Sigmoid colon (tissue), 6 donors: ENCODE measurements at regions not wholly inside any gene's neighbourhood (a gene's known extent, or its start where the extent isn't known, plus 50 kb on each side); places are given as distances from the start of the nearest gene placed in this dataset.

Source experiments
- DNase-seq: peaks from one replicate; pipeline ENCODE4 v3.0.0-alpha.2; 2019
- H3K27ac ChIP-seq, 4 donors: fragments of 200-600 bp; sonication (generic); one replicate each; pipeline ENCODE4 v1.5.1; 2016 to 2019; ENCODE audit warnings: mild to moderate bottlenecking in 1 of 4
- H3K27me3 ChIP-seq, 3 donors: fragments of 200-600 bp; sonication (generic); one replicate each; pipeline ENCODE4 v1.5.1; 2019; ENCODE audit warnings: mild to moderate bottlenecking in 1 of 3
- H3K36me3 ChIP-seq, 4 donors: fragments of 200-600 bp; sonication (generic); one replicate each; pipeline ENCODE4 v1.5.1; 2016 to 2019
- H3K4me1 ChIP-seq, 4 donors: fragments of 200-600 bp; sonication (generic); one replicate each; pipeline ENCODE4 v1.5.1; 2017 to 2019
- H3K4me3 ChIP-seq, 4 donors: fragments of 200-600 bp; sonication (generic); one replicate each; pipeline ENCODE4 v1.5.1; 2017 to 2019; ENCODE audit warnings: mild to moderate bottlenecking in 2 of 4, moderate library complexity in 1 of 4
- H3K9me3 ChIP-seq, 4 donors: fragments of 200-600 bp in 3 of 4; sonication (generic) in 3 of 4; one replicate each; pipeline versions ENCODE4 v1.5.1 to v1.6.1; 2013 to 2019
- CTCF ChIP-seq, 4 experiments: fragments of 450-650 bp in 3 of 4; fragments of 200-600 bp in 1 of 4; IDR thresholded peaks; one replicate each; pipeline ENCODE4 v1.5.1; 2016 to 2019; ENCODE audit warnings: antibody characterized with exemption in 4 of 4, mild to moderate bottlenecking in 3 of 4, moderate library complexity in 2 of 4
- EP300 ChIP-seq, 4 donors: sonication (generic); formaldehyde crosslinking; IDR thresholded peaks; one replicate each; pipeline ENCODE4 v1.6.1; 2017; ENCODE audit warnings: antibody characterized with exemption in 4 of 4
- POLR2A ChIP-seq, 2 donors: fragments of 450-650 bp; IDR thresholded peaks; one replicate each; pipeline ENCODE4 v1.6.1; 2016; ENCODE audit warnings: antibody characterized with exemption in 2 of 2, mild to moderate bottlenecking in 2 of 2, moderate library complexity in 2 of 2
- POLR2AphosphoS5 ChIP-seq, 4 donors: sonication (generic); formaldehyde crosslinking; IDR thresholded peaks; one replicate each; pipeline ENCODE4 v1.6.1; 2017; ENCODE audit warnings: antibody characterized with exemption in 4 of 4
- WGBS, 2 donors: extraction: QIAGEN DNeasy Blood & Tissue Kit; methylation state at CpG; one replicate each; pipeline ENCODE4 v1.1.7; 2013; 5-methylcytosine and 5-hydroxymethylcytosine counted together
- intact Hi-C: fragments of 100-400 bp; cut with DNase I; formaldehyde crosslinking; loops from one replicate; pipeline ENCODE4 v1.15.1; 2023
- donor health status: healthy with polysubstance abuse.
- donor health status: healthy.

- intact Hi-C loops: no loop called here
- no peaks in the 10 kb centered on the region for H3K9me3 ChIP-seq
- no peaks in the 10 kb centered on the region for H3K27me3 ChIP-seq
- H3K36me3 ChIP-seq: no peaks in the 10 kb centered on the region
- H3K4me3 ChIP-seq: no peak overlapping the region
- TF ChIP-seq CTCF (IDR thresholded peaks at IDR 0.05) (no peak), EP300 (IDR thresholded peaks at IDR 0.05) (no peak), POLR2A (IDR thresholded peaks at IDR 0.05) (no peak), POLR2AphosphoS5 (IDR thresholded peaks at IDR 0.05) (no peak)
- H3K4me1 ChIP-seq: no peaks in the 10 kb centered on the region
- no peak overlapping the region for H3K27ac ChIP-seq
- no peak for DNase-seq
- WGBS, 2 donors: 84 to 87% methylated on average over 2 of the region's 2 CpGs
These were observed 253.3 kb downstream of the KCNRG start for GRCh38 chr13:50268500-50268899.

- WGBS, 2 donors: 92 to 97% methylated on average over 1 of the region's 1 CpG
- Histone ChIP-seq H3K36me3 (no peaks in the 10 kb centered on the region), H3K4me1 (no peaks in the 10 kb centered on the region), H3K9me3 (no peaks in the 10 kb centered on the region), H3K4me3 (no peak overlapping the region), H3K27me3 (no peaks in the 10 kb centered on the region), H3K27ac (no peak overlapping the region)
- no peak for DNase-seq
- intact Hi-C loops: no loop called here
- TF ChIP-seq EP300 (IDR thresholded peaks at IDR 0.05): no peak
- no peak for TF ChIP-seq CTCF (IDR thresholded peaks at IDR 0.05)
- no peak for TF ChIP-seq POLR2A (IDR thresholded peaks at IDR 0.05)
- TF ChIP-seq POLR2AphosphoS5 (IDR thresholded peaks at IDR 0.05): no peak
These were observed 258.9 kb downstream of the KCNRG start for GRCh38 chr13:50274181-50274580.

- H3K4me3 ChIP-seq: no peak overlapping the region
- H3K27ac ChIP-seq: no peak overlapping the region
- no peak for TF ChIP-seq EP300 (IDR thresholded peaks at IDR 0.05)
- no peak for TF ChIP-seq POLR2AphosphoS5 (IDR thresholded peaks at IDR 0.05)
- no peak for TF ChIP-seq CTCF (IDR thresholded peaks at IDR 0.05)
- TF ChIP-seq POLR2A (IDR thresholded peaks at IDR 0.05): no peak
- intact Hi-C loops: no loop called here
- no peaks in the 10 kb centered on the region for H3K4me1 ChIP-seq
- DNase-seq: no peak
- 11 to 67% methylated on average over 1 of the region's 1 CpG for WGBS, 2 donors
- H3K9me3 ChIP-seq: no peaks in the 10 kb centered on the region
- H3K27me3 ChIP-seq: no peaks in the 10 kb centered on the region
- no peaks in the 10 kb centered on the region for H3K36me3 ChIP-seq
These were observed 260.3 kb downstream of the KCNRG start for GRCh38 chr13:50275392-50276063.

- intact Hi-C loops: no loop called here
- Histone ChIP-seq H3K36me3 (no peaks in the 10 kb centered on the region), H3K4me1 (no peaks in the 10 kb centered on the region), H3K27ac (no peak overlapping the region), H3K27me3 (no peaks in the 10 kb centered on the region), H3K9me3 (no peaks in the 10 kb centered on the region), H3K4me3 (no peak overlapping the region)
- no peak for TF ChIP-seq POLR2A (IDR thresholded peaks at IDR 0.05)
- TF ChIP-seq EP300 (IDR thresholded peaks at IDR 0.05): no peak
- TF ChIP-seq POLR2AphosphoS5 (IDR thresholded peaks at IDR 0.05): no peak
- no peak for TF ChIP-seq CTCF (IDR thresholded peaks at IDR 0.05)
- 97% methylated on average over 2 of the region's 2 CpGs for WGBS, 2 donors
- no peak for DNase-seq
These were observed 261.3 kb downstream of the KCNRG start for GRCh38 chr13:50276550-50276949.

GRCh38 chr13:50277127-50277526 is 261.9 kb downstream of the KCNRG start:
- Histone ChIP-seq H3K4me3 (no peak overlapping the region), H3K9me3 (no peaks in the 10 kb centered on the region), H3K4me1 (no peaks in the 10 kb centered on the region), H3K36me3 (no peaks in the 10 kb centered on the region), H3K27ac (no peak overlapping the region), H3K27me3 (no peaks in the 10 kb centered on the region)
- intact Hi-C loops: no loop called here
- 92 to 95% methylated on average over 6 of the region's 6 CpGs for WGBS, 2 donors
- TF ChIP-seq POLR2AphosphoS5 (IDR thresholded peaks at IDR 0.05): no peak
- no peak for TF ChIP-seq CTCF (IDR thresholded peaks at IDR 0.05)
- no peak for TF ChIP-seq POLR2A (IDR thresholded peaks at IDR 0.05)
- TF ChIP-seq EP300 (IDR thresholded peaks at IDR 0.05): no peak
- DNase-seq: no peak
